ENCODE measurements at regions not wholly inside any gene's neighbourhood (a gene's known extent, or its start where the extent isn't known, plus 50 kb on each side); places are given as distances from the start of the nearest gene placed in this dataset.

GRCh38 chr6:3663081-3663480 lies 88.4 kb downstream of the PXDC1 start (continued):
- TF ChIP-seq REST (IDR thresholded peaks at IDR 0.05; ENCODE audit: low read depth, low read length): no peak
- TF ChIP-seq FOSL2 (IDR thresholded peaks at IDR 0.05; ENCODE audit: borderline replicate concordance, low read depth): no peak
- no peak for TF ChIP-seq RXRA (IDR thresholded peaks at IDR 0.05; ENCODE audit: borderline replicate concordance, low read depth)
- TF ChIP-seq FOXJ3 (CRISPR knock-in tag; IDR thresholded peaks at IDR 0.05): no peak
- TF ChIP-seq RFX5 (IDR thresholded peaks at IDR 0.05; ENCODE audit: low read length): no peak
- TF ChIP-seq NFIC (IDR thresholded peaks at IDR 0.05; ENCODE audit: borderline replicate concordance): no peak
- no peak for TF ChIP-seq USF1 (IDR thresholded peaks at IDR 0.05; ENCODE audit: borderline replicate concordance, low read depth)

- H3K4me3 ChIP-seq (ENCODE audit: low read depth in 2 of 2, low read length in 1 of 2): no peak overlapping the region
- no peaks in the 10 kb centered on the region for H3K9me3 ChIP-seq
- H3K9me2 ChIP-seq: no peaks in the 10 kb centered on the region
- H3K9ac ChIP-seq: no peak overlapping the region
- POLR2A ChIA-PET: no interaction called here
- H4K20me1 ChIP-seq (ENCODE audit: insufficient read depth): no peaks in the 10 kb centered on the region
- H3K36me3 ChIP-seq (replicated peaks in 1 of 2; ENCODE audit: control insufficient read depth in 1 of 2, insufficient read depth in 2 of 2, low read length in 1 of 2): no peaks in the 10 kb centered on the region
- DNase-seq: no peak
- CTCF ChIA-PET: no interaction called here
- 52% methylated on average over 12 of the region's 12 CpGs for WGBS (ENCODE audit: low lambda C conversion rate)
- H2AFZ ChIP-seq (ENCODE audit: low read depth): no peak overlapping the region
- H3K4me2 ChIP-seq: no peak overlapping the region
- no peaks in the 10 kb centered on the region; the same call in 1 of the 2 replicates for H3K27me3 ChIP-seq (ENCODE audit: insufficient read depth)
- H3K4me1 ChIP-seq (ENCODE audit: control insufficient read depth in 1 of 2, insufficient read depth in 2 of 2, low read depth in 1 of 2, low read length in 1 of 2): no peaks in the 10 kb centered on the region; a peak in 1 of 4 replicates
- no peaks in the 10 kb centered on the region for H3F3A ChIP-seq (replicated peaks; ENCODE audit: insufficient read depth)
- no peak overlapping the region for H3K27ac ChIP-seq (ENCODE audit: low read depth in 2 of 2, low read length in 1 of 2)
- no peak for TF ChIP-seq CHD2 (IDR thresholded peaks at IDR 0.05; ENCODE audit: low read length, partially characterized antibody)
- TF ChIP-seq FOXJ3 (CRISPR knock-in tag; IDR thresholded peaks at IDR 0.05): no peak
- no peak for TF ChIP-seq TCF12 (IDR thresholded peaks at IDR 0.05)
- no peak for TF ChIP-seq RAD21 (IDR thresholded peaks at IDR 0.05; ENCODE audit: low read length)
- TF ChIP-seq ELF1 (IDR thresholded peaks at IDR 0.05): no peak
- TF ChIP-seq RFX5 (IDR thresholded peaks at IDR 0.05; ENCODE audit: low read length): no peak
- no peak for TF ChIP-seq JUND (IDR thresholded peaks at IDR 0.05)
- TF ChIP-seq RCOR1 (IDR thresholded peaks at IDR 0.05; ENCODE audit: low read length): no peak
- TF ChIP-seq REST (IDR thresholded peaks at IDR 0.05; ENCODE audit: low read depth, low read length): no peak
- no peak for TF ChIP-seq USF2 (IDR thresholded peaks at IDR 0.05; ENCODE audit: borderline replicate concordance, low read depth, low read length)
- TF ChIP-seq MAX (IDR thresholded peaks at IDR 0.05; ENCODE audit: low read depth): no peak
- no peak for TF ChIP-seq GABPA (IDR thresholded peaks at IDR 0.05; ENCODE audit: low read depth)
- H3K79me2 ChIP-seq (ENCODE audit: insufficient read depth): no peaks in the 10 kb centered on the region
Measured at GRCh38 chr6:3661390-3661789, 90.1 kb downstream of the PXDC1 start.

Data from SK-N-SH (cell line).